H7 (cell line): ENCODE measurements at regions not wholly inside any gene's neighbourhood (a gene's known extent, or its start where the extent isn't known, plus 50 kb on each side); places are given as distances from the start of the nearest gene placed in this dataset.

Source experiments
- DNase-seq: peaks from one replicate; pipeline ENCODE4 v3.0.0; 2012
- H3K27me3 ChIP-seq: 2 replicates; pipeline ENCODE4 v1.6.0; 2011; ENCODE audit warnings: mild to moderate bottlenecking, low read length; ENCODE audit not compliant: control insufficient read depth, insufficient read depth
- H3K36me3 ChIP-seq: replicated peaks from 2 replicates; pipeline ENCODE4 v1.5.1; 2011; ENCODE audit warnings: low read length; ENCODE audit not compliant: control insufficient read depth, insufficient read depth
- H3K4me3 ChIP-seq: 2 replicates; pipeline ENCODE4 v1.5.1; 2011; ENCODE audit warnings: low read depth, mild to moderate bottlenecking, control low read depth, low read length, moderate library complexity; ENCODE audit not compliant: insufficient read depth

- Histone ChIP-seq H3K4me3 (no peak overlapping the region), H3K36me3 (no peaks in the 10 kb centered on the region), H3K27me3 (no peaks in the 10 kb centered on the region)
- DNase-seq = no peak
These were observed 233.5 kb upstream of the MGMT start for GRCh38 chr10:129233351-129234148.

GRCh38 chr10:129236274-129236691 lies 230.8 kb upstream of the MGMT start:
- no peak for DNase-seq
- H3K27me3 ChIP-seq = no peaks in the 10 kb centered on the region
- no peaks in the 10 kb centered on the region for H3K36me3 ChIP-seq
- H3K4me3 ChIP-seq = no peak overlapping the region

GRCh38 chr10:129241461-129241860 lies 225.6 kb upstream of the MGMT start:
- H3K36me3 ChIP-seq = no peaks in the 10 kb centered on the region
- H3K27me3 ChIP-seq = no peaks in the 10 kb centered on the region
- no peak overlapping the region for H3K4me3 ChIP-seq
- no peak for DNase-seq

- Histone ChIP-seq H3K27me3 (no peaks in the 10 kb centered on the region), H3K36me3 (no peaks in the 10 kb centered on the region), H3K4me3 (no peak overlapping the region)
- DNase-seq = no peak
These were observed 222.7 kb upstream of the MGMT start for GRCh38 chr10:129244298-129244697.

GRCh38 chr10:129244757-129245156 lies 222.3 kb upstream of the MGMT start:
- DNase-seq = no peak
- Histone ChIP-seq H3K36me3 (no peaks in the 10 kb centered on the region), H3K27me3 (no peaks in the 10 kb centered on the region), H3K4me3 (no peak overlapping the region)

- peak; percentile 46 for DNase-seq
- Histone ChIP-seq H3K36me3 (no peaks in the 10 kb centered on the region), H3K27me3 (no peaks in the 10 kb centered on the region), H3K4me3 (no peak overlapping the region)
These were observed 213.7 kb upstream of the MGMT start for GRCh38 chr10:129253161-129253864.

GRCh38 chr10:129253865-129254179 lies 213.2 kb upstream of the MGMT start:
- Histone ChIP-seq H3K36me3 (no peaks in the 10 kb centered on the region), H3K27me3 (no peaks in the 10 kb centered on the region), H3K4me3 (no peak overlapping the region)
- no peak for DNase-seq

- H3K27me3 ChIP-seq = no peaks in the 10 kb centered on the region
- no peak for DNase-seq
These were observed 208.6 kb upstream of the MGMT start for GRCh38 chr10:129258283-129258923.

GRCh38 chr10:129259128-129259815 lies 207.8 kb upstream of the MGMT start:
- Histone ChIP-seq H3K36me3 (no peaks in the 10 kb centered on the region), H3K27me3 (no peaks in the 10 kb centered on the region), H3K4me3 (no peak overlapping the region)
- no peak for DNase-seq

More at GRCh38 chr10:129258283-129258923, 208.6 kb upstream of the MGMT start:
- H3K36me3 ChIP-seq = no peaks in the 10 kb centered on the region
- no peak overlapping the region for H3K4me3 ChIP-seq

GRCh38 chr10:129272176-129272575 lies 194.9 kb upstream of the MGMT start:
- no peaks in the 10 kb centered on the region for H3K36me3 ChIP-seq
- no peak overlapping the region for H3K4me3 ChIP-seq
- no peaks in the 10 kb centered on the region; the same call in 1 of the 2 replicates for H3K27me3 ChIP-seq
- no peak for DNase-seq

GRCh38 chr10:129272866-129273650 lies 194.0 kb upstream of the MGMT start:
- no peak overlapping the region for H3K4me3 ChIP-seq
- DNase-seq = no peak
- H3K36me3 ChIP-seq = no peaks in the 10 kb centered on the region
- no peaks in the 10 kb centered on the region; the same call in 1 of the 2 replicates for H3K27me3 ChIP-seq

GRCh38 chr10:129273860-129274259 lies 193.2 kb upstream of the MGMT start:
- Histone ChIP-seq H3K27me3 (no peaks in the 10 kb centered on the region; the same call in 1 of the 2 replicates), H3K4me3 (no peak overlapping the region), H3K36me3 (no peaks in the 10 kb centered on the region)
- no peak for DNase-seq

- Histone ChIP-seq H3K36me3 (no peaks in the 10 kb centered on the region), H3K4me3 (no peak overlapping the region), H3K27me3 (no peaks in the 10 kb centered on the region; the same call in 1 of the 2 replicates)
- DNase-seq = peak; percentile 84
These were observed 192.1 kb upstream of the MGMT start for GRCh38 chr10:129274748-129275474.
